GM23248 (cell line): ENCODE measurements at regions not wholly inside any gene's neighbourhood (a gene's known extent, or its start where the extent isn't known, plus 50 kb on each side); places are given as distances from the start of the nearest gene placed in this dataset.

ENCODE experiments used
- EZH2 ChIP-seq: fragments of 200-600 bp; sonication (generic); IDR thresholded peaks from 2 replicates; pipeline ENCODE4 v1.6.1; 2018; ENCODE audit warnings: antibody characterized with exemption, mild to moderate bottlenecking; ENCODE audit not compliant: insufficient read depth, poor library complexity, severe bottlenecking
- EZH2phosphoT487 ChIP-seq: fragments of 200-600 bp; sonication (generic); IDR thresholded peaks from 2 replicates; pipeline ENCODE4 v1.6.1; 2018; ENCODE audit warnings: antibody characterized with exemption, moderate library complexity, mild to moderate bottlenecking, low read depth; ENCODE audit not compliant: insufficient read depth

DNA sequence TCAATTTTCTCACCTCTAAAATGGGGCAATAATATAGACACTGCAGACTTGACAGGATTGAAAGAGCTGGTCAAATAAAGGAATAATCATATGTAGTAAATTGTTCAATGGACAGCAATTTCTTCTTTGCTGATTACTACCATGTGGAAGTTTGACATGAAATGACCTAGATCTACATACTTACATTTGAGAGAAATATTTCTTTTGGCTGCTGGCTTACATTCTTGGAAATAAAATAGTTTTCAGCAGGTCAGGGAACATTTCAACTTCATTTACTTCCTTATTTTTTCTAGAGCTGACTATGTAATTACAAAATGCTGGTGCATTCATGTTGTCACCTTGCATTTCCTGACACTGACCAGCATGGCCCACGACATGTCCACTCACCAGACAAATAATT, 294.6 kb upstream of the MIR17HG start:
- TF ChIP-seq EZH2 (no peak), EZH2phosphoT487 (no peak)
